ENCODE measurements at regions not wholly inside any gene's neighbourhood (a gene's known extent, or its start where the extent isn't known, plus 50 kb on each side); places are given as distances from the start of the nearest gene placed in this dataset.
"Not testable (repeated sequence)": the region's sequence is repeated elsewhere in the genome, so short reads cannot be mapped to it uniquely, and the experiment has no call there.

DNA sequence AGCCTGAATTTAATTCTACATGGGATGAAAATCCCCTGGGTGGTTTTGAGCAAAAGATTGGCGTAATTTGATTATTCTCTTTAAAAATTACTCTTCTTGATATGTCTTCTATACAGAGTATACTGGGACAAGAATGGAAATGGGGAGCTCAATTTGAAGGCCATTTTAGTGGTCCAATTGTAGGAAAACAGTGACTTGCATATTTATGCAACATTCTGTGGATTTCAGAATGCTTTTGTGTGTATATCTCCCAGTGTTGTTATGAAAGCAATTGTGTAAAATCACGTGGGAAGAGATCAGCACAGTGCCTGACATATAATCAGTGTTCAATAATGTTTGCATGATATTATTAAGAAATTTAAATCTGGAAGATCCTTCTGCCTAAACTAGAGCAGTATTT, 575.9 kb upstream of the PBX1 start:
- POLR2A ChIA-PET: no interaction called here
- Mint-ChIP-seq H3K27me3 (no peaks in the 10 kb centered on the region), H3K4me3 (no peak overlapping the region), H3K9me3 (peaks cover 8% of the 10 kb centered on the region), H3K27ac (no peak overlapping the region), H3K4me1 (ENCODE audit: low read depth) (no peaks in the 10 kb centered on the region), H3K36me3 (ENCODE audit: low read depth) (no peaks in the 10 kb centered on the region)
- Histone ChIP-seq H3K27me3 (ENCODE audit: control insufficient read depth in 1 of 2, insufficient read depth in 2 of 2, low read length in 2 of 2) (no peaks in the 10 kb centered on the region), H3K27ac (ENCODE audit: low read depth in 1 of 2, low read length in 2 of 2) (no peak overlapping the region), H3K9me3 (ENCODE audit: control insufficient read depth in 1 of 2, insufficient read depth in 1 of 2, low read length in 2 of 2) (peaks cover 0 to 3% of the 10 kb centered on the region in 2 experiments), H3K36me3 (ENCODE audit: insufficient read depth, low read length) (no peaks in the 10 kb centered on the region), H3K4me3 (ENCODE audit: low read length) (no peak overlapping the region), H3K4me1 (ENCODE audit: insufficient read depth, low read length) (no peaks in the 10 kb centered on the region)
- ATAC-seq (ENCODE audit: poor library complexity): no peak
- intact Hi-C loops (cut with DNase I, micrococcal nuclease): no loop called here
- CTCF ChIA-PET: no interaction called here
- DNase-seq: no peak
- TF ChIP-seq, protein P1, sequence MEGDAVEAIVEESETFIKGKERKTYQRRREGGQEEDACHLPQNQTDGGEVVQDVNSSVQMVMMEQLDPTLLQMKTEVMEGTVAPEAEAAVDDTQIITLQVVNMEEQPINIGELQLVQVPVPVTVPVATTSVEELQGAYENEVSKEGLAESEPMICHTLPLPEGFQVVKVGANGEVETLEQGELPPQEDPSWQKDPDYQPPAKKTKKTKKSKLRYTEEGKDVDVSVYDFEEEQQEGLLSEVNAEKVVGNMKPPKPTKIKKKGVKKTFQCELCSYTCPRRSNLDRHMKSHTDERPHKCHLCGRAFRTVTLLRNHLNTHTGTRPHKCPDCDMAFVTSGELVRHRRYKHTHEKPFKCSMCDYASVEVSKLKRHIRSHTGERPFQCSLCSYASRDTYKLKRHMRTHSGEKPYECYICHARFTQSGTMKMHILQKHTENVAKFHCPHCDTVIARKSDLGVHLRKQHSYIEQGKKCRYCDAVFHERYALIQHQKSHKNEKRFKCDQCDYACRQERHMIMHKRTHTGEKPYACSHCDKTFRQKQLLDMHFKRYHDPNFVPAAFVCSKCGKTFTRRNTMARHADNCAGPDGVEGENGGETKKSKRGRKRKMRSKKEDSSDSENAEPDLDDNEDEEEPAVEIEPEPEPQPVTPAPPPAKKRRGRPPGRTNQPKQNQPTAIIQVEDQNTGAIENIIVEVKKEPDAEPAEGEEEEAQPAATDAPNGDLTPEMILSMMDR (IDR thresholded peaks at IDR 0.05): no peak

DNA sequence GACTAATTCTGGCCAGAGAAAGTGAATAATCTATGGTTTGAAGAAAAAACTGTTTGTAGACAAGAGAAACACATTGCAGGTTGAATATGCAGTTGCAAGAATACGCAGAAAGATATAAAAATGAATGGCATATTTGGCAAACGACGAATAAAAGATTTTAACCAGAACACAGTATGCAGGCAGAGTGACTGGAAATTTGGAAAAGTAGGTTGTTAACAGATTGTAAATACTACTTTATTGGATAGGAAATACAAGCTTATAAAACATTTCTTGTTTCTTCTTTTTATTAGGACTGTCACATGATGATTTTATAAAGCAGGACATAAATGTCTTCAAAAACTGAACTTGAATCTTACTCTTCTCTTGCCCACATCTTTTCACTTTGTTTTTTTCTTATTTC, 573.3 kb upstream of the PBX1 start:
- ATAC-seq (ENCODE audit: poor library complexity): no peak
- intact Hi-C loops (cut with DNase I, micrococcal nuclease): no loop called here
- TF ChIP-seq, protein P1 (IDR thresholded peaks at IDR 0.05): no peak

DNA sequence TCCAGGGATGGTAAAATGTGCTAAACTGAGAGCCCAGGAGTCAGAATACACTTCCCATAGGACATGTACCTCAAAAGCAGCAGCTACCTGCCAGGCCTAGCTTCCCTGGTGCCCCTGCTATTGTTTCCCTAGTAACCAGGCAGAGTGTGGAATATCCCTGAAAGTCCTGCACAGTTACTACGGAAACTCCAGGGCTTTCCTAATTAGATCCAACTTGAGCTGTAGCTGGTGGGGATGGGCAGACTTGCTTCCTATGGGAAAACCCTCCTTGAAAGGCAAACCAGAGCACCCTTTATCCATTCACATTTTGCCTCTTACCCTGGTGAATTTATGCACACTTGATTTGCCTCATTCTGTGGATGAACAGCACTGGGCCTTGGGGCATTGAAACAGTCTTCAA, 559.9 kb upstream of the PBX1 start:
- TF ChIP-seq, protein P1 (IDR thresholded peaks at IDR 0.05): no peak
- H3K4me3 Mint-ChIP-seq: no peak overlapping the region
- H3K27ac ChIP-seq (ENCODE audit: low read depth in 1 of 2, low read length in 2 of 2): no peak overlapping the region
- CTCF ChIA-PET: no interaction called here
- peaks cover 0 to 10% of the 10 kb centered on the region in 2 experiments for H3K9me3 ChIP-seq (ENCODE audit: control insufficient read depth in 1 of 2, insufficient read depth in 1 of 2, low read length in 2 of 2)
- no peaks in the 10 kb centered on the region for H3K27me3 Mint-ChIP-seq
- no peaks in the 10 kb centered on the region for H3K4me1 Mint-ChIP-seq (ENCODE audit: low read depth)
- POLR2A ChIA-PET: no interaction called here
- no peaks in the 10 kb centered on the region for H3K36me3 ChIP-seq (ENCODE audit: insufficient read depth, low read length)
- no peak for DNase-seq
- H3K27ac Mint-ChIP-seq: no peak overlapping the region
- intact Hi-C loops (cut with DNase I, micrococcal nuclease): no loop called here
- no peaks in the 10 kb centered on the region for H3K4me1 ChIP-seq (ENCODE audit: insufficient read depth, low read length)
- peaks cover 19% of the 10 kb centered on the region for H3K9me3 Mint-ChIP-seq
- H3K27me3 ChIP-seq (ENCODE audit: control insufficient read depth in 1 of 2, insufficient read depth in 2 of 2, low read length in 2 of 2): no peaks in the 10 kb centered on the region
- no peak for ATAC-seq (ENCODE audit: poor library complexity)
- no peak overlapping the region for H3K4me3 ChIP-seq (ENCODE audit: low read length)
- H3K36me3 Mint-ChIP-seq (ENCODE audit: low read depth): no peaks in the 10 kb centered on the region

More for the DNA sequence above, 573.3 kb upstream of the PBX1 start:
- H3K4me1 Mint-ChIP-seq (ENCODE audit: low read depth): no peaks in the 10 kb centered on the region
- H3K4me3 Mint-ChIP-seq: no peak overlapping the region
- no peak overlapping the region for H3K27ac Mint-ChIP-seq
- ChIA-PET POLR2A (no interaction called here), CTCF (no interaction called here)
- no peaks in the 10 kb centered on the region for H3K27me3 ChIP-seq (ENCODE audit: control insufficient read depth in 1 of 2, insufficient read depth in 2 of 2, low read length in 2 of 2)
- H3K27me3 Mint-ChIP-seq: no peaks in the 10 kb centered on the region
- peaks cover 8% of the 10 kb centered on the region for H3K9me3 Mint-ChIP-seq
- H3K36me3 Mint-ChIP-seq (ENCODE audit: low read depth): no peaks in the 10 kb centered on the region
- DNase-seq: no peak
- H3K27ac ChIP-seq (ENCODE audit: low read depth in 1 of 2, low read length in 2 of 2): no peak overlapping the region
- no peaks in the 10 kb centered on the region for H3K36me3 ChIP-seq (ENCODE audit: insufficient read depth, low read length)
- H3K4me3 ChIP-seq (ENCODE audit: low read length): no peak overlapping the region
- H3K4me1 ChIP-seq (ENCODE audit: insufficient read depth, low read length): no peaks in the 10 kb centered on the region
- H3K9me3 ChIP-seq (ENCODE audit: control insufficient read depth in 1 of 2, insufficient read depth in 1 of 2, low read length in 2 of 2): peaks cover 3 to 6% of the 10 kb centered on the region in 2 experiments

DNA sequence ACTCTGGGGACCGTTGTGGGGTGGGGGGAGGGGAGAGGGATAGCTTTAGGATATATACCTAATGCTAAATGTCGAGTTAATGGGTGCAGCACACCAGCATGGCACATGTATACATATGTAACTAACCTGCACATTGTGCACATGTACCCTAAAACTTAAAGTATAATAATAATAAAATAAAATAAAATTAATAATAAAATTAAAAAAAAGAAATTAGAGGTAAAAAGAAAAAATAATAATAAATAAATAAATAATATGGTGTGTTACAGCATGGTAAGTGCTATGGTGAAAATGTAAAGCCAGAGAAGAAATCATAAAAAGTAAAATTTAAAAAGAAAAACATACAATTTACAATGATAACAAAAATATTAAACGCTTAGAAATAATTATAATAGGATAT, 552.8 kb upstream of the PBX1 start:
- H3K4me1 ChIP-seq (ENCODE audit: insufficient read depth, low read length); CTCF ChIA-PET; H3K36me3 ChIP-seq (ENCODE audit: insufficient read depth, low read length); H3K36me3 Mint-ChIP-seq (ENCODE audit: low read depth); DNase-seq; H3K4me3 Mint-ChIP-seq; H3K27me3 Mint-ChIP-seq; intact Hi-C loops (cut with DNase I, micrococcal nuclease); H3K4me3 ChIP-seq (ENCODE audit: low read length); H3K27ac Mint-ChIP-seq; POLR2A ChIA-PET; H3K27ac ChIP-seq (ENCODE audit: low read depth in 1 of 2, low read length in 2 of 2); H3K9me3 ChIP-seq (ENCODE audit: control insufficient read depth in 1 of 2, insufficient read depth in 1 of 2, low read length in 2 of 2); H3K4me1 Mint-ChIP-seq (ENCODE audit: low read depth); ATAC-seq (ENCODE audit: poor library complexity); H3K27me3 ChIP-seq (ENCODE audit: control insufficient read depth in 1 of 2, insufficient read depth in 2 of 2, low read length in 2 of 2): not testable (repeated sequence)
- peaks cover 14% of the 10 kb centered on the region for H3K9me3 Mint-ChIP-seq
